ENCODE measurements at regions not wholly inside any gene's neighbourhood (a gene's known extent, or its start where the extent isn't known, plus 50 kb on each side); places are given as distances from the start of the nearest gene placed in this dataset.

DNA sequence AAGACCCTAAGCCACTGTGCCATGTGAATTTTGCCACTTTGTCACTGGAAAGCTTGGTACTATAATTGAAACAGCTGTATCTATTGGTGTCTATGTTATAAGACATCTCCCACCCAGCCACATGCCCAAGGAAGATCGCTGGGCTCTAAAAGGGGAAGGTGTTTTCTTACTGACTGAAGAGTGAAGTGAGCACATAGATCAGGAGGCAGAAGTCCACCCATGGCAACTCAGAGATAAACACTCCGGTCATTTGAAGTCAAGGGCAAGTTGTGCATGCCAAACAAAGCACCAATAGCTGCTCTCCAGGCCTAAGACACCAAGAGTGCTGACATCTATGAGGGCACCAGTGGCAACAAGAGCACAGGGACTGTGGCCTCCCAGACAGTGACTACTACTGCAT lies 153.8 kb downstream of the KCTD12 start:
- H3K27me3 ChIP-seq (ENCODE audit: control insufficient read depth, extremely low read depth, insufficient read depth, low read length) = peaks cover 2% of the 10 kb centered on the region
- dilution Hi-C loops (cut with MboI; ENCODE audit: extremely low pct_ligation_motif_present, low sequenced_read_pairs) = no loop called here
- no peak overlapping the region for H3K27ac ChIP-seq (ENCODE audit: control insufficient read depth, insufficient read depth, low read length)
- H4K20me1 ChIP-seq (ENCODE audit: control insufficient read depth, extremely low read depth, insufficient read depth, low read length) = no peaks in the 10 kb centered on the region
- no peak overlapping the region for H3K4me3 ChIP-seq (ENCODE audit: control insufficient read depth in 2 of 3, extremely low read depth in 1 of 3, insufficient read depth in 2 of 3, low read depth in 1 of 3, low read length in 3 of 3)
- H3K9me1 ChIP-seq (ENCODE audit: control insufficient read depth, extremely low read depth, insufficient read depth, low read length) = no peaks in the 10 kb centered on the region
- DNase-seq (ENCODE audit: low read depth, low spot score) = no peak
- H3K4me2 ChIP-seq (ENCODE audit: control insufficient read depth, extremely low read depth, insufficient read depth, low read depth, low read length) = no peak overlapping the region
- H3K79me2 ChIP-seq (ENCODE audit: control insufficient read depth, insufficient read depth, low read length) = no peaks in the 10 kb centered on the region
- H3K36me3 ChIP-seq (ENCODE audit: control insufficient read depth in 2 of 2, extremely low read depth in 1 of 2, insufficient read depth in 2 of 2, low read length in 2 of 2) = no peaks in the 10 kb centered on the region
- FAIRE-seq = no peak
- no peak overlapping the region for H2AFZ ChIP-seq (ENCODE audit: control insufficient read depth, low read length)
- H3K4me1 ChIP-seq (ENCODE audit: control insufficient read depth, extremely low read depth, insufficient read depth, low read length) = no peaks in the 10 kb centered on the region
- H3K9ac ChIP-seq (ENCODE audit: control insufficient read depth, extremely low read depth, insufficient read depth, low read length) = no peak overlapping the region
- TF ChIP-seq, protein P1, sequence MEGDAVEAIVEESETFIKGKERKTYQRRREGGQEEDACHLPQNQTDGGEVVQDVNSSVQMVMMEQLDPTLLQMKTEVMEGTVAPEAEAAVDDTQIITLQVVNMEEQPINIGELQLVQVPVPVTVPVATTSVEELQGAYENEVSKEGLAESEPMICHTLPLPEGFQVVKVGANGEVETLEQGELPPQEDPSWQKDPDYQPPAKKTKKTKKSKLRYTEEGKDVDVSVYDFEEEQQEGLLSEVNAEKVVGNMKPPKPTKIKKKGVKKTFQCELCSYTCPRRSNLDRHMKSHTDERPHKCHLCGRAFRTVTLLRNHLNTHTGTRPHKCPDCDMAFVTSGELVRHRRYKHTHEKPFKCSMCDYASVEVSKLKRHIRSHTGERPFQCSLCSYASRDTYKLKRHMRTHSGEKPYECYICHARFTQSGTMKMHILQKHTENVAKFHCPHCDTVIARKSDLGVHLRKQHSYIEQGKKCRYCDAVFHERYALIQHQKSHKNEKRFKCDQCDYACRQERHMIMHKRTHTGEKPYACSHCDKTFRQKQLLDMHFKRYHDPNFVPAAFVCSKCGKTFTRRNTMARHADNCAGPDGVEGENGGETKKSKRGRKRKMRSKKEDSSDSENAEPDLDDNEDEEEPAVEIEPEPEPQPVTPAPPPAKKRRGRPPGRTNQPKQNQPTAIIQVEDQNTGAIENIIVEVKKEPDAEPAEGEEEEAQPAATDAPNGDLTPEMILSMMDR (optimal IDR thresholded peaks at IDR 0.05 in 1 of 3, IDR thresholded peaks at IDR 0.05 in 1 of 3, conservative IDR thresholded peaks at IDR 0.05 in 1 of 3; ENCODE audit: extremely low read depth in 1 of 3, insufficient read depth in 2 of 3, low read length in 3 of 3) = no peak
- TF ChIP-seq EZH2 (IDR thresholded peaks at IDR 0.05; ENCODE audit: low read length) = no peak
- no peaks in the 10 kb centered on the region for H3K9me3 ChIP-seq (ENCODE audit: control insufficient read depth, low read depth, low read length)

DNA sequence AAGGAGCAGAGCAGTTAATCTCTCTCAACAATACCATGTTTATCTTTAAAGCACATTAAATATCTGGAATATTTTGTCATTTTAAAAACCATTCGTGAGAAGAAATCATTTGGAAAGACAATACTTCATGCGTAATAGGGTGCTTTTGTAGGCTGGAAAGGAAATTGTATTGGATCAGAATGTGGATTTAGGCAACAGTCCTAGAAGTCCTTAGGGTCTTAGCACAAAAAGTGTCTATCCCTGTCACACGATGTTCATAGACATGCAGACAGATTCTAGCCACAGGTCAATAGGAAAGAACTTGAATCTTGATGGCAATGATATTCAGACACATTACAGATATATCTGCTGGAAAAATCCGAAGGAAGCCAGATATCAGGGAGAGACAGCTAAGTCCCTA lies 156.0 kb downstream of the KCTD12 start:
- no peak for DNase-seq (ENCODE audit: low read depth, low spot score)
- no peak overlapping the region for H3K27ac ChIP-seq (ENCODE audit: control insufficient read depth, insufficient read depth, low read length)

More for the DNA sequence above, 156.0 kb downstream of the KCTD12 start:
- H3K27me3 ChIP-seq (ENCODE audit: control insufficient read depth, extremely low read depth, insufficient read depth, low read length) = peaks cover 2% of the 10 kb centered on the region
- no peaks in the 10 kb centered on the region for H3K79me2 ChIP-seq (ENCODE audit: control insufficient read depth, insufficient read depth, low read length)
- FAIRE-seq = no peak
- no peaks in the 10 kb centered on the region for H3K9me3 ChIP-seq (ENCODE audit: control insufficient read depth, low read depth, low read length)
- H3K9me1 ChIP-seq (ENCODE audit: control insufficient read depth, extremely low read depth, insufficient read depth, low read length) = no peaks in the 10 kb centered on the region
- H3K9ac ChIP-seq (ENCODE audit: control insufficient read depth, extremely low read depth, insufficient read depth, low read length) = no peak overlapping the region
- no peak for TF ChIP-seq EZH2 (IDR thresholded peaks at IDR 0.05; ENCODE audit: low read length)
- TF ChIP-seq, protein P1 (optimal IDR thresholded peaks at IDR 0.05 in 1 of 3, IDR thresholded peaks at IDR 0.05 in 1 of 3, conservative IDR thresholded peaks at IDR 0.05 in 1 of 3; ENCODE audit: extremely low read depth in 1 of 3, insufficient read depth in 2 of 3, low read length in 3 of 3) = no peak
- dilution Hi-C loops (cut with MboI; ENCODE audit: extremely low pct_ligation_motif_present, low sequenced_read_pairs) = no loop called here
- no peak overlapping the region for H3K4me3 ChIP-seq (ENCODE audit: control insufficient read depth in 2 of 3, extremely low read depth in 1 of 3, insufficient read depth in 2 of 3, low read depth in 1 of 3, low read length in 3 of 3)
- no peaks in the 10 kb centered on the region for H3K4me1 ChIP-seq (ENCODE audit: control insufficient read depth, extremely low read depth, insufficient read depth, low read length)
- no peak overlapping the region for H2AFZ ChIP-seq (ENCODE audit: control insufficient read depth, low read length)
- H3K4me2 ChIP-seq (ENCODE audit: control insufficient read depth, extremely low read depth, insufficient read depth, low read depth, low read length) = no peak overlapping the region
- no peaks in the 10 kb centered on the region for H4K20me1 ChIP-seq (ENCODE audit: control insufficient read depth, extremely low read depth, insufficient read depth, low read length)
- no peaks in the 10 kb centered on the region for H3K36me3 ChIP-seq (ENCODE audit: control insufficient read depth in 2 of 2, extremely low read depth in 1 of 2, insufficient read depth in 2 of 2, low read length in 2 of 2)
